ENCODE measurements at regions not wholly inside any gene's neighbourhood (a gene's known extent, or its start where the extent isn't known, plus 50 kb on each side); places are given as distances from the start of the nearest gene placed in this dataset.

DNA sequence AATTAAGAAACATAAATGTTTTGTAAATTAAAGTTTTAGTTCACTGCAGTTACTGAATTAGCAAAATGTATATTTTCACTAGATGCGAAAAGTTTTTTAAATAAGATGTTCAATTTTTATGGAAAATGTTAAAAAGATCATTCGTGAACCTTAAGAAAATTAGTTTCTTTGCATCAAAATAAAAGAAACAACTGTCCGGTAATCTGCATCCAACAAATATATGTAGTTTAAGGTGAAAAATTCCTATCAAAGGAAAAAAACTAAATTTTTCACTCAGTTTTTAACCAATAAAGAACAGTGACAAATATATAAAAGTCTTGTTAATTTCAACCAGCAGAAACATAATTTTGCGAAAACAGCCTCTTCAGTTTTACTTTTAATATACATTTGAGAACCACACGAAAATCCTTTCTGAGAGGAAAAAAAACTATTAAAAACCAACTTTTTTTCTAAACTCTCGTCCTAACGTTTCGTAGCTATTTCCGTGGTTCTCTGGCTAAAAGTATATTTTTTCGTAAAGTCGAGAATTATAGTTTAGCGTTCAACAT, 64.5 kb downstream of the KCNRG start:
- TF ChIP-seq, protein P1, sequence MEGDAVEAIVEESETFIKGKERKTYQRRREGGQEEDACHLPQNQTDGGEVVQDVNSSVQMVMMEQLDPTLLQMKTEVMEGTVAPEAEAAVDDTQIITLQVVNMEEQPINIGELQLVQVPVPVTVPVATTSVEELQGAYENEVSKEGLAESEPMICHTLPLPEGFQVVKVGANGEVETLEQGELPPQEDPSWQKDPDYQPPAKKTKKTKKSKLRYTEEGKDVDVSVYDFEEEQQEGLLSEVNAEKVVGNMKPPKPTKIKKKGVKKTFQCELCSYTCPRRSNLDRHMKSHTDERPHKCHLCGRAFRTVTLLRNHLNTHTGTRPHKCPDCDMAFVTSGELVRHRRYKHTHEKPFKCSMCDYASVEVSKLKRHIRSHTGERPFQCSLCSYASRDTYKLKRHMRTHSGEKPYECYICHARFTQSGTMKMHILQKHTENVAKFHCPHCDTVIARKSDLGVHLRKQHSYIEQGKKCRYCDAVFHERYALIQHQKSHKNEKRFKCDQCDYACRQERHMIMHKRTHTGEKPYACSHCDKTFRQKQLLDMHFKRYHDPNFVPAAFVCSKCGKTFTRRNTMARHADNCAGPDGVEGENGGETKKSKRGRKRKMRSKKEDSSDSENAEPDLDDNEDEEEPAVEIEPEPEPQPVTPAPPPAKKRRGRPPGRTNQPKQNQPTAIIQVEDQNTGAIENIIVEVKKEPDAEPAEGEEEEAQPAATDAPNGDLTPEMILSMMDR (IDR thresholded peaks at IDR 0.05) = no peak
- TF ChIP-seq POLR2AphosphoS5 (IDR thresholded peaks at IDR 0.05) (no peak), EP300 (IDR thresholded peaks at IDR 0.05; ENCODE audit: low read depth) (no peak)

Data from transverse colon (tissue), 4 donors.